IMR-90 (cell line): ENCODE measurements at regions not wholly inside any gene's neighbourhood (a gene's known extent, or its start where the extent isn't known, plus 50 kb on each side); places are given as distances from the start of the nearest gene placed in this dataset.

ENCODE experiments used
- ATAC-seq: fragments of 200-7000 bp; cut with Tn5 transposase; 2 replicates; pipeline ENCODE4 v1.9.1; 2020; ENCODE audit warnings: low read depth, mild to moderate bottlenecking, moderate library complexity
- BruUV-seq: library from RNA; stranded (reverse); fragments of 400-500 nt; replicated peaks from 2 replicates; lab custom pipeline; 2021; lab: Mats Ljungman, UMichigan
- CTCF ChIA-PET: fragments of 300-600 bp; formaldehyde crosslinking; extraction: SDS; loops from one replicate; lab custom pipeline; 2021; ENCODE audit warnings: antibody characterized with exemption; lab: Yijun Ruan, JAX
- POLR2A ChIA-PET: fragments of 300-600 bp; sonication (Branson Sonifier 250); formaldehyde crosslinking; loops from one replicate; lab custom pipeline; 2022; ENCODE audit warnings: antibody characterized with exemption; ENCODE audit not compliant: unreplicated experiment; lab: Charles Lee
- DNase-seq: peaks from one replicate; pipeline ENCODE4 v3.0.0; 2013
- H2AFZ ChIP-seq: replicated peaks from 2 replicates; pipeline ENCODE3; 2013; ENCODE audit warnings: low read length, mild to moderate bottlenecking; ENCODE audit not compliant: poor library complexity
- H2AK5ac ChIP-seq: 2 replicates; pipeline ENCODE4 v1.6.1; 2013; ENCODE audit warnings: low read depth, low read length, inconsistent platforms
- H2AK9ac ChIP-seq: replicated peaks from 2 replicates; pipeline ENCODE3; 2013; ENCODE audit warnings: mild to moderate bottlenecking, low read depth, low read length, moderate library complexity; ENCODE audit not compliant: poor library complexity
- H2BK120ac ChIP-seq: 2 replicates; pipeline ENCODE4 v1.6.1; 2013; ENCODE audit warnings: low read depth, low read length, inconsistent platforms
- H2BK15ac ChIP-seq: 3 replicates; pipeline ENCODE4 v1.6.1; 2013; ENCODE audit warnings: low read depth, low read length, inconsistent platforms
- H2BK20ac ChIP-seq: 2 replicates; pipeline ENCODE4 v1.6.1; 2013; ENCODE audit warnings: low read depth, mild to moderate bottlenecking, inconsistent platforms, low read length, moderate library complexity
- H2BK5ac ChIP-seq: 2 replicates; pipeline ENCODE4 v1.6.1; 2013; ENCODE audit warnings: mild to moderate bottlenecking, low read depth, low read length, inconsistent platforms; ENCODE audit not compliant: poor library complexity, severe bottlenecking
- H3K14ac ChIP-seq: replicated peaks from 2 replicates; pipeline ENCODE4 v1.6.1; 2013; ENCODE audit warnings: low read depth, low read length, inconsistent platforms
- H3K18ac ChIP-seq: 2 replicates; pipeline ENCODE4 v1.6.1; 2013; ENCODE audit warnings: low read depth, low read length, control low read depth
- H3K23ac ChIP-seq: 2 replicates; pipeline ENCODE4 v1.6.1; 2013; ENCODE audit warnings: low read depth, low read length, inconsistent platforms
- H3K27ac ChIP-seq: 2 replicates; pipeline ENCODE4 v1.5.1; 2013; ENCODE audit warnings: mild to moderate bottlenecking, control low read depth, low read length; ENCODE audit not compliant: insufficient read depth
- H3K27me3 ChIP-seq: 2 replicates; pipeline ENCODE4 v1.6.1; 2013; ENCODE audit warnings: low read length; ENCODE audit not compliant: control insufficient read depth, insufficient read depth
- H3K36me3 ChIP-seq: 2 replicates; pipeline ENCODE4 v1.6.1; 2013; ENCODE audit warnings: low read length, mixed read lengths; ENCODE audit not compliant: control insufficient read depth, insufficient read depth
- H3K4ac ChIP-seq: 2 replicates; pipeline ENCODE4 v1.6.1; 2013; ENCODE audit warnings: low read depth, low read length, inconsistent platforms
- H3K4me1 ChIP-seq: 2 replicates; pipeline ENCODE4 v1.6.1; 2013; ENCODE audit warnings: low read length, mixed read lengths; ENCODE audit not compliant: control insufficient read depth, insufficient read depth
- H3K4me2 ChIP-seq: 2 replicates; pipeline ENCODE4 v1.6.1; 2013; ENCODE audit warnings: low read depth, mild to moderate bottlenecking, control low read depth, low read length, moderate library complexity
- H3K4me3 ChIP-seq: 2 replicates; pipeline ENCODE4 v1.5.1; 2013; ENCODE audit warnings: low read depth, mild to moderate bottlenecking, control low read depth, low read length, moderate library complexity; ENCODE audit not compliant: insufficient read depth
- H3K56ac ChIP-seq: 2 replicates; pipeline ENCODE4 v1.6.1; 2013; ENCODE audit warnings: low read length, inconsistent platforms; ENCODE audit not compliant: insufficient read depth; ENCODE audit errors: extremely low read depth
- H3K79me1 ChIP-seq, 2 experiments: 2 replicates each; pipeline ENCODE4 v1.6.1; 2013; ENCODE audit warnings: low read length in 2 of 2, inconsistent platforms in 1 of 2, low read depth in 1 of 2
- H3K9ac ChIP-seq: 2 replicates; pipeline ENCODE4 v1.6.1; 2013; ENCODE audit warnings: low read depth, low read length, control low read depth
- H3K9me1 ChIP-seq: 2 replicates; pipeline ENCODE4 v1.6.1; 2013; ENCODE audit warnings: low read length, inconsistent platforms; ENCODE audit not compliant: insufficient read depth
- H3K9me3 ChIP-seq: 2 replicates; pipeline ENCODE4 v1.6.1; 2013; ENCODE audit warnings: low read length; ENCODE audit not compliant: control insufficient read depth, insufficient read depth
- H4K20me1 ChIP-seq: 2 replicates; pipeline ENCODE4 v1.6.1; 2013; ENCODE audit warnings: low read length, inconsistent platforms; ENCODE audit not compliant: insufficient read depth
- H4K5ac ChIP-seq: 2 replicates; pipeline ENCODE4 v1.6.1; 2013; ENCODE audit warnings: mild to moderate bottlenecking, low read depth, low read length, control low read depth
- H4K8ac ChIP-seq, 2 experiments: 2 replicates each; pipeline ENCODE4 v1.6.1; 2013; ENCODE audit warnings: low read depth in 2 of 2, low read length in 2 of 2, control low read depth in 1 of 2, inconsistent platforms in 1 of 2
- H4K91ac ChIP-seq: 2 replicates; pipeline ENCODE4 v1.6.1; 2013; ENCODE audit warnings: low read depth, low read length, inconsistent platforms; ENCODE audit not compliant: insufficient read depth
- CEBPB ChIP-seq: IDR thresholded peaks from 2 replicates; pipeline ENCODE4 v1.6.1; 2012; ENCODE audit warnings: low read depth, low read length, improper control_type of control experiment
- CHD1 ChIP-seq: IDR thresholded peaks from 2 replicates; pipeline ENCODE4 v1.6.1; 2012; ENCODE audit warnings: low read depth, low read length, improper control_type of control experiment
- FOS ChIP-seq: fragments of 150-350 bp; IDR thresholded peaks from 2 replicates; pipeline ENCODE4 v1.6.1; 2016; ENCODE audit warnings: low read depth, low read length
- MAFK ChIP-seq: IDR thresholded peaks from 2 replicates; pipeline ENCODE4 v1.6.1; 2012; ENCODE audit warnings: low read depth, low read length, improper control_type of control experiment
- MXI1 ChIP-seq: IDR thresholded peaks from 2 replicates; pipeline ENCODE4 v1.6.1; 2012; ENCODE audit warnings: low read depth, mild to moderate bottlenecking, low read length, moderate library complexity, borderline replicate concordance
- NFE2L2 ChIP-seq: fragments of 150-350 bp; IDR thresholded peaks from 2 replicates; pipeline ENCODE4 v1.6.1; 2016; ENCODE audit warnings: low read depth, mild to moderate bottlenecking, low read length
- POLR2A ChIP-seq: IDR thresholded peaks from 2 replicates; pipeline ENCODE4 v1.6.1; 2012; ENCODE audit warnings: mild to moderate bottlenecking, low read depth, low read length
- RAD21 ChIP-seq: IDR thresholded peaks from 2 replicates; pipeline ENCODE4 v1.6.1; 2012; ENCODE audit warnings: low read length, improper control_type of control experiment
- RCOR1 ChIP-seq: IDR thresholded peaks from 2 replicates; pipeline ENCODE4 v1.6.1; 2012; ENCODE audit warnings: mild to moderate bottlenecking, low read length, improper control_type of control experiment; ENCODE audit not compliant: insufficient replicate concordance
- USF2 ChIP-seq: fragments of 150-350 bp; IDR thresholded peaks from 2 replicates; pipeline ENCODE4 v1.6.1; 2017; ENCODE audit warnings: mild to moderate bottlenecking, antibody characterized with exemption, low read length, low read depth
- WGBS, 2 experiments: methylation state at CpG; one replicate each; pipeline versions ENCODE4 v1.1.5 to v1.1.7; 2013; ENCODE audit warnings: missing lambda C conversion rate in 2 of 2; ENCODE audit not compliant: insufficient read length in 1 of 2; ENCODE audit errors: extremely low coverage in 2 of 2; 5-methylcytosine and 5-hydroxymethylcytosine counted together
- dilution Hi-C: fragments of 300-500 bp; cut with HindIII; formaldehyde crosslinking; loops from one replicate; pipeline ENCODE4 v1.14.3; 2018; ENCODE audit warnings: low sequenced_read_pairs; ENCODE audit not compliant: unreplicated experiment
- in situ Hi-C: fragments of 300-500 bp; cut with MboI; formaldehyde crosslinking; loops from 3 replicates; pipeline ENCODE4 v1.14.3; 2019; ENCODE audit warnings: low sequenced_read_pairs, inconsistent platforms, mixed read lengths
- intact Hi-C: fragments of 100-400 bp; cut with micrococcal nuclease; formaldehyde crosslinking; loops from 2 replicates; pipeline ENCODE4 v1.10.0; 2022

- no peak for TF ChIP-seq FOS
- no peak for TF ChIP-seq USF2
- no peak for TF ChIP-seq CHD1
- no peak for TF ChIP-seq POLR2A
- TF ChIP-seq MAFK = no peak
- TF ChIP-seq CEBPB = no peak
- no peak for TF ChIP-seq RAD21
- no peak for TF ChIP-seq NFE2L2
- TF ChIP-seq MXI1 = no peak
- TF ChIP-seq RCOR1 = no peak
- Histone ChIP-seq H2AK9ac (no peak overlapping the region), H4K5ac (no peak overlapping the region), H2BK20ac (no peak overlapping the region), H3K9me3 (peaks cover 10% of the 10 kb centered on the region; the same call in 1 of the 2 replicates), H4K8ac (no peak overlapping the region), H3K14ac (no peak overlapping the region), H3K56ac (no peak overlapping the region), H4K20me1 (no peaks in the 10 kb centered on the region), H2BK120ac (no peak overlapping the region), H3K4ac (no peak overlapping the region), H4K91ac (no peak overlapping the region), H3K9ac (no peak overlapping the region), H3K27ac (no peak overlapping the region), H3K18ac (no peak overlapping the region), H2BK15ac (no peak overlapping the region), H3K79me1 (no peaks in the 10 kb centered on the region), H3K27me3 (no peaks in the 10 kb centered on the region), H3K4me2 (no peak overlapping the region), H2BK5ac (no peak overlapping the region), H3K23ac (no peak overlapping the region), H3K4me1 (no peaks in the 10 kb centered on the region), H3K36me3 (no peaks in the 10 kb centered on the region), H3K9me1 (no peaks in the 10 kb centered on the region), H2AFZ (no peak overlapping the region), H3K4me3 (no peak overlapping the region), H2AK5ac (no peak overlapping the region)
- in situ Hi-C loops = no loop called here
- dilution Hi-C loops = no loop called here
- ChIA-PET CTCF (no interaction called here), POLR2A (no interaction called here)
- no peak for DNase-seq
- BruUV-seq = no TSS peak
- no CpG with 5 or more reads among the region's 6 CpGs for WGBS, 2 experiments
- no peak for ATAC-seq
- intact Hi-C loops = no loop called here
These were observed 121.4 kb downstream of the RAB11FIP2 start for GRCh38 chr10:117925369-117925768.
